ENCODE measurements at regions not wholly inside any gene's neighbourhood (a gene's known extent, or its start where the extent isn't known, plus 50 kb on each side); places are given as distances from the start of the nearest gene placed in this dataset.
"Not testable (repeated sequence)": the region's sequence is repeated elsewhere in the genome, so short reads cannot be mapped to it uniquely, and the experiment has no call there.

GRCh38 chr1:5682626-5683225, 309.5 kb downstream of the NPHP4 start:
- DNase-seq: no peak

GRCh38 chr1:5681654-5682053, 310.6 kb downstream of the NPHP4 start:
- DNase-seq: no peak

GRCh38 chr1:5680600-5680999, 311.6 kb downstream of the NPHP4 start:
- no peak for DNase-seq

- DNase-seq: no peak
Measured at GRCh38 chr1:5678759-5679158, 313.5 kb downstream of the NPHP4 start.

DNA sequence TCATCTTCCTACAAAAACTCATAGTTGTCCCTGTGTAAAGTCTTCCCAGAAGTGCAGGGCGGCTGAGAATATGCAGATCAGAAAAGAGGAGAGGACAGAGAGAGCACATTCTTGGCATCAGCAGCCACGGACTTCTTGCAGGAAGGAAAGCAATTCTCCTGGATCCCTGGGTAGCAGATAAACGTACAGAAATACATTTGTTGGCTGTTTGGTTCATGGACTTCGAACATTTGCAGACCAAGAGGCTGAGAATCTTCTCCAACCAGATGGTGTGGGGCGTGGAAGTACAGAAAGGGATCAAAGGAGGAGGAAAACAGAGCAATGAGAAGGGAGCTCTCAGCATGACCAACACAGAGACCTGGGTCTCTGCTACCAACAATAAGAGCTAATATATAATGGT, 319.9 kb downstream of the NPHP4 start:
- not testable (repeated sequence) for DNase-seq

DNA sequence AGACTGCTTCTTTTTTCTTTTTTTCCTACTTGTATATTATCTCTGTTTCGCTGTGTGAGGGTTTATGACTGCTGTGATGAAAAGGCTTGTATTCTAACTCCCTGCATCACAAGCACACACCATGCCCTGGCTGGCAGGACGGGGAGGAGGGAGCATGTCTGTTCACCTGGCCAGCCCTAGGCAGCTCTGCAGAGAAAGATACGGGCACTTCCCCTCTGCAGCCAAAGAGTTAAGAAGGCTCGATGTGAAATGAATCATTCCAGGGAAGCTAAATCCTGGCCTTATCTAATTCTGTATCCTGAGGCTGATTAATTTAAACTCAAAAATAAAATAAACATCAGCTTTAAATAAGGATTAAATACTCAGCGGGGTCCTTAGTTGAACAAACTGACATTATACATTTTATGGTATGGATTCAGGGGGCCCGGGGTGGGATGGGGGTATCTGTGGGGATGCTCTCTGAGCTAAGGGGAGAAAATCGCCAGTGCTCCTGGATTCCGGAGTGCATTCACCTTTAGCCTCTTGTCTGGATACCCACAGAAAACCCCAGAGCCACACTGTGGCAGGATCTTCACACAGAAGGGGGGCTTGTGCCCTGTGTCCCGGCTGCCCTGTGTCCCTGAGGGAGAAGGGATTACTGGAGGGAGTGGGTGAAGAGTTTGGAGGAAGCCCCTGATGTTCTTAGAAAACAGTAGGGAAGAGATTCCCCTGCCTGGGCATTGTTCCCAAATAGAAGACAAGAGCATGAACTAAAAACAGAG, 321.5 kb downstream of the NPHP4 start:
- no peak for DNase-seq

DNA sequence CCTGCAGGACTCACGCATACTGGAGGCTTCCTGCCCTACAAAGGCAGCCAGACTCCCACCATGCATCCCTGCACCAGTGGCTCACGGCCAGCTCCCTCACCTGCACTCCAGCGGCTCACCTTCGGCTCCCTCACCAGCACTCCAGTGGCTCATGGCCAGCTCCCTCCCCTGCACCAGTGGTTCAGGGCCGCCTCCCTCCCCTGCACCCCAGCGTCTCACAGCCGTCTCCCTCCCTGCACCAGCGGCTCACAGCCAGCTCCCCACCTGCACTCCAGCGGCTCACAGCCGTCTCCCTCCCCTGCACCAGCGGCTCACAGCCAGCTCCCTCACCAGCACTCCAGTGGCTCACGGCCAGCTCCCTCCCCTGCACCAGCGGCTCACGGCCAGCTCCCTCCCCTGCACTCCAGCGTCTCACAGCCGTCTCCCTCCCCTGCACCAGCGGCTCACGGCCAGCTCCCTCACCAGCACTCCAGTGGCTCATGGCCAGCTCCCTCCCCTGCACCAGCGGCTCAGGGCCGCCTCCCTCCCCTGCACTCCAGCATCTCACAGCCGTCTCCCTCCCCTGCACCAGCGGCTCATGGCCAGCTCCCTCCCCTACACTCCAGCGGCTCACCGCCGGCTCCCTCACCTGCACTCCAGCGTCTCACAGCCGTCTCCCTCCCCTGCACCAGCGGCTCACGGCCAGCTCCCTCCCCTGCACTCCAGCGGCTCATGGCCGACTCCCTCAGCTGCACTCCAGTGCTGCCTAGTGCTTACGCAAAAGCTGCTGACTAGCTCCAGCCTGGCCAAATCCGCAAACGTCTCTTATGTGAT, 324.5 kb downstream of the NPHP4 start:
- no peak for DNase-seq

DNA sequence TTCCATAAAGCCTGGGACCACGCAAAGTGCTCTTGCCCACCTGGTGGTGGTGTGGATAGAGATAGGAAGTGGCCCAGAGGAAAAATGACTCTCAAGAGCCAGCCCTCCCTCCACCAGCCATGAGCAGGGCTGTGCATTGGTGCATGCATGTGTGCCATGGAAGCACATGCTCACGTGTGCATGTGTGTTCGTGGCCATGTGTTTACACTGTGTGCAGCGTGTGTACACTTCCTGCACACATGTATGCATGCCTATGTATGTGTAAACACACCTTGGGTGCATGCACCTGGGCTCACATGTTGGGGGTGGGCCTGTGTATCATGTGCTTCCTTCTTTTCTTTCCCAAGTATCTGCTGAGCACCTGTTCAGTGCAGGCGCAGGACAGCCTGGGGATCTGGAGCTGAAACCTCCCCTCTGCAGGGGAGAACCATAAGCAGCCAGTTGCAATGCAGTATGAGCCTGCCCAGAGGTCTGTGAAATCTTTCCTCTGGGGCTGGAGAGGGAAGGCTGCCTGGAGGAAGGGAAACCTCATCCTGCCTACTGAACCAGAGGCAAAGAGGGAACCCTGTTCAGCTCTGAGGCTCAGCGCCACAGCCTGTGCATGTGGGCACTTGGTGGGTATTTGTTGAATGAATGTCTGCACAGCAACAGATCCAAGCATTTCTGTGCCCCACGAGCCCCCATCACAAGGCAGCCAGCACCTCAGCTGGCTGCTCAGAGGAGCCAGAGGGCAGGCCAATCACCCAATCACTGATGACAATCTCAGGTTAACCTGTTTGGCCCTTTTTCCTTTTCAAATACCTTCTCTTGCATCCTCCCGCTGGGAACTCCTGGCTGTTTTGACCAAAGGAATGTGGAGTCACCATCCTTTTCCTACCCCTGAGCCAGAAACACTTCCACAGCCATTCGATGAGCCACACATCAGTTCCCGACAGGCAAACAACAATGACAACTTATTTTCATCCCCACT, 327.0 kb downstream of the NPHP4 start:
- DNase-seq: no peak

GRCh38 chr1:5664081-5664768, 328.0 kb downstream of the NPHP4 start:
- no peak for DNase-seq

- DNase-seq: no peak
Measured at GRCh38 chr1:5662744-5663126, 329.5 kb downstream of the NPHP4 start.

DNA sequence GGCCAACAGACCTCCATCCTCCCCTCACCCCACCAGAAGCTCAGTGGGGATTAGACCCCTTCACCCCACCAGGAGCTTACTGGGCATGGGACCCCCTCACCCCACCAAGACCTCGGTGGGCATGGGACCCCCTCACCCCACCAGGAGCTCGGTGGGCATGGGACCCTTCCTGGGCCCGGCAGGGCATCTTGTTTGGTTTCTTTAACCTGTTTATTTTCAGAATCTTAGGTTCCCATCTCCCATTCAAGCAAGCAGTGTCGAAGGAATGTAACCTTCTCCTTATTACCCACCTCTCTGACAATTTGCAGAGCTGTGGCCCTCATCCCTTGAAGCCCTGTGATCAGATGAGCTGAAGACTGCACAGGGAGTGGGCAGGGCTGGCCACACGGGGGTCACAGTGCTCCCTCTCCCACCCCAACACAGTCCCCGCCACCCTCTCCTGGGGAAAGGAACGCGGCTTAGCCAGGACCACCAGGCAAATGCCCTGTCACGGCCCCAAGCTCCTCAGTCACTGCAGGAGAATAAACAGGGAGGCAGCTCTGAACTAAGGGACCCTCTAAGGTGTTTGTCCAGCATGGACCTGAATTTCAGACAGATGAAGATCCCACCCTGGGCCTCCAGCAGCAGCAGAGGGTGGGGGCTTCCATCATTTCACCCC, 330.0 kb downstream of the NPHP4 start:
- DNase-seq: no peak

DNA sequence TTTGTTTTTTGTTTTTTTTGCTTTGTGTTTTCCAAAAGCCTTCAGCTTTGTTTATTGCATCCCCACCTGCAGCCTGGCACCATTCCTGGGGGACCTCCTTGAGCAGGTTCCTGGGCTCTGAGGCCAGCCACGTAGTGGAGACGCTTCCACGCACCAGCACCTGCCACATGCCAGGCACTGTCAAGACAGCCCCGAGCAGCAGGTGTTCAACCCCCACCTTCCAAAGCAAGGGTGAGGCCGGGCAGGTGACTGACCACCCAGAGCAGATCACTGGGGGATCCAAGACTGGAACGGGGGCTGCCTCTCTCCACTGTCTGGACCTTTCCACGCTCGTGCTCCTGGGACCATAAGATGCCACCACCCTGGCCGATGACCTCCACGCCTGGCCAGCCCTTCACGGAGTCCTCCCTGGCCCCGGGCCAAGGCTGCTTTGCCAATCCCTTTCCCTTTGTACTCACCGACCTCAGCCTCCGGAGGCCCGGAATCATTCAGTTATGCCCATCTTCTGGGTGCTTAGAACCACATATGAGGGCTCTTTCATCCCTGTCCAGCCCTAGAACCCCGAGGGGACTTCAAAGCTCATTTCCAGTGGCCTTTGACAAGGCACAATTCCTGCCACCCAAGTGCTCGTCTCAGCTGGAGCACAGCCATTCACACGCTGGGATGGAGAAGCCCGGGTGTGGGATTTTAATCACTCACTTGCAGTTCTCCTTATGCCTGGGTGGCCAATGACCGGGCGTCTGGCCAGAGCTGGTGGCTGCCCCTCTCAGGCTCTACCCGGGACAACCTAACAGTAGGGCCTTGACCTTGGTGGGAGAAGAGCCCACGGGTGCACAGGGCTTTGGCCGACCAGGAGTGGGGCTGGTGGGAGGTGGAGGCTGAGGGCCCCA, 330.8 kb downstream of the NPHP4 start:
- no peak for DNase-seq

DNA sequence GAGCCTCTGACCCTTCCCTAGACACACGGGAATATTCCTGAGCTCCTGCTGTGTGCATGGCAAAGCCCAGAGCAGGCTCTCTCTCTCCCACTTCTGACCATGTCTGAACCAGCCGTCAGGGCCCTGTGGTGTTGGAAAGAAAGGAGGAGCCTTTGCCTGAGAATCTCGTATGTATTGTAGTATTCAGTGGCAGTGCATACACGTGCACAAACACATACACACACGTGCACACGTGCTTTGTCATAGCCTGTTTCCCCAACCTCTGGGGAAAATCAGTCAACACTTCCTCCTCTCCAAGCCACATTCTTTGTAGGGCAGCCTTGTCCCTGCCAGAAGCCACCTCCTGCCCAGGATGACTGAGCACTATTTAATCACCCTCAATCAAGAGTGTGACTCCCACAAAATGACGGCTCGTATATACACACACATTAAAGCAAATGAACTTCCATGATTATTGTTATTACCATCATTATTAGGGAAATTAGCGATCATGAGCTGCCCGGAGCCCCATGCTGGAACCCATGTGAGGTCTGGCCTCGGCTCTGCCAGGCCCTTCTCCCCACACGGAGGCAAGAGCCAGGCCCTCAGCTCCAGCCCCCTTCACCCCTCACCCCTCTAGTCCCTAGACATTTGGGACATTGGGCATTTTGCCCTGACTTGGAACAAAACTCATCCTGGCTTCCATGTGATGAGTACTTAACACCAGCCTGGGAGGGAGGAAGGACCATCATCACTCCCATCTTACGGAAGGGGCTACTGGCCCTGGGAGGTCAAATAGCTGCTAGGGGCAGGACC, 331.9 kb downstream of the NPHP4 start:
- no peak for DNase-seq

- no peak for DNase-seq
Measured at GRCh38 chr1:5659606-5660005, 332.6 kb downstream of the NPHP4 start.

DNA sequence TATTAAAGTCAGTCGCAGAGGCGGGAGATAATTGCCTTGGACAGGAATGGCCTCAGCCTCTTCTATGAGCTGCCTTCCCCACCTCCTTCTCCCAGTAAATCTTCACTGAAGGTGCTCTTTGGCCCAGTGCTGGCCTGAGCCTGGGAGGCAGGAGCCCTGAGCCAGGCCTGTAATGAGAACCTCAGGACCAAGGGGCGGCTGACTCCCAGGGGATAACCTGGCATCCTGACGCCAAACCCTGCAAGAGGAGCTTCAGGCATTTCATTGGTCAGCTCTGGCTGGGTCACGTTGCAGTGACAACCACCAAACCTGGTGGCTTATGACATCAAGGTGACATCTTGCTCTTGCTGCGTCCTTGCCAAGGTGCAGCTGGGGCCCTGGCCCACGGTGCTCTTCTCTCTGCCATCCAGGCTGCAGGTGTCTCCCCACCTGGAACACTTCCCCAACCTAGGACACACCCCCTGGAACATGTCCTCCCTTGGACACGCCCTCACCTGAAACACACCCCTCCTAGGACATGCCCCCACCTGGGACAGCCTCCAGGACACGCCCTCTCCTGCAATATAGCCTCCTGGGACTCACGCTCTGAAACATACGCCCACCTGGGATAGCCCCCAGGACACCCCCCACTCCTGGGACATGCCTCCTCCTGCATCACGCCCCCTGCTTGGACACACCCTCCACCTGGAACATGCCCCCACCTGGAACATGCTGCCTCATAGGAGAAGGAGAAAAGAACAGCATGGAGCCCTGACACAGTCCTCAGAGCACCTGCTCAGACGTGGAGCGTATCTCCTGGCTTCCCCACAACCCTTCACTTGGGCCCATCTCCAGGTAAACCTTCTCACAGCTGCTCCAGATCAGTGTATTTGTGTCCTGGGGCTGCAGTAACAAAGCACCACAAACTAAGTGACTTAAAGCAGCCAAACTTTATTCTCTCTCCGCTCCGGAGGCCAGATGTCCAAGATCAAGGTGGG, 333.6 kb downstream of the NPHP4 start:
- DNase-seq: no peak

DNA sequence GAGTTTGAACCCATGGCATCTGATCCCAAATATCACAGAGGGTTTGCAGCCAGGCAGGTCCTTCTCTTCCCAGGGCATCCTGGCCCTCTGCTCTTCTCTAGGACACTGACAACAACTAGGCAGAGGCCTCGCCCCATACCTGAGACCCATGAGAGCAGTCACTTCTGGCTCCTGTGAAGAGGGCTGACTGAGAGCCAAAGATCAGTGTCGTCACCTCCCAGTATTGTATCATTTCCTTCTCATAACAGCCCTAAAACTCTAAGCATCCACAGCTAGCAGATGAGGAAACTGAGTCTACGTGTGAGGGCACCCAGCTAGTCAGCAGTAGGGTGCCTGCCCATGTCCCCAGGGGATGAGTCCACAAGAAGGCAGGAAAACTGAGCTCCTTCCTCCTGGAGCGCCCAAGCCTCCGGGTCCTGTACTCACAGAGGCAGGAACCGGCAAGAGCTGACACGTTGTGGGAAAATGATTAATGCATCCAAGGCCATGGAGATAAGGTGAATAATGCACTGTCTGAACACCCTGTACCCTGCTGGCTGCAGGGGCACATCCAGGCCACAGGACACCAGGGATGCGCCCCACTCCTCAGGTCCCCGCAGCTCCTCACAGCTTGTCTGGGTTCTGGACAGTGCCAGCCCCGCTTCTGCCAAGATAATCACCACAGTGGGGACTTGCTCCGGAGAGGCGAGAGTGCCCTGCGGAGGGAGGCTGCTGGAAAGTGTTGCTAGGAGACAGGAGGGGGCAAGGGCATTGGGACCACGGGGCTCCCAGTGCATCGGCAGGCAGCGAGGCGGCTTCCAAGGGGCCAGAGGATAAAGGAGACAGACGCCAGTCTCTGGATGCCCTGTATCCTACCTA, 340.0 kb downstream of the NPHP4 start:
- DNase-seq: no peak

DNA sequence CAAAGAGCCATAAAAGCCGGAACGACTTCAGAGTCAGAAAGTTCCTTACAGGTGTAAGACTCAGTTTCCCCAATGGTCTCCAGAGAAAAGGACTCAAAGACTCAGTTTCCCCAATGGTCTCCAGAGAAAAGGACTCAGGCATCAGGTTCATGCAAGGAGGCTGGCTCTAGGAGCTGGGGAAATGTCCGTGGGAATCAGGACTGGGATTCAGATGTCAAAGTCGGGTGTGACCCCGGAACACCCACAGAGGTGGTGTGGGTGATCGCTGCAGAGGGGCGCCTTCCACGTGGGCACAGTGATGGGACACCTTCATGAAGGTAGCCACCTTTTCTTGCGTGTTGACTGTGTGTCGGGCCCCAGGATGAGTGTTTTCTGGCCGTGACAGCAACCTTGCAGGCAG, 340.8 kb downstream of the NPHP4 start:
- DNase-seq: no peak

Data from NCI-H1436 (cell line).